ENCODE measurements at regions not wholly inside any gene's neighbourhood (a gene's known extent, or its start where the extent isn't known, plus 50 kb on each side); places are given as distances from the start of the nearest gene placed in this dataset.

DNA sequence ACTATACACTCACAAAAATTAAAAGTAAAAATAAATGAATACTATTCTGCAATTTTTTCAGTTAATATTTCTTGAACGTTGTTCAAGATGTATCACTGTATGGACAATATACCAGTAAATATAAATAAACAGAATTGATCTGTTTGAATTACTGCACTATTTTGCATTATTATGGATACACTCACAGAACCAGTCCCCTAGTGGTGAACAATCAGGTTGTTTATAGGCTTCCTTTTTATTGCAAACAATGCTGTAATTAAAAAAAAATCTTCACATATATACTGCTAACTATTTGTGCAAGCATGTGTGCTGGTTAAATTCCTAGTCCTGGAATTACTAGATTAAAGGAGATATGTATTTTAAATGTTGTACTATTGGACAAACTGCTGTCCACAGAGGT lies 306.0 kb downstream of the FBXO15 start:
- BruUV-seq (replicated peaks): no TSS peak
- Histone ChIP-seq H3K4me1 (ENCODE audit: control insufficient read depth, insufficient read depth, low read length) (no peaks in the 10 kb centered on the region), H3K36me3 (ENCODE audit: control insufficient read depth in 2 of 2, insufficient read depth in 2 of 2, low read length in 1 of 2) (no peaks in the 10 kb centered on the region), H2AFZ (ENCODE audit: control insufficient read depth, low read depth, low read length) (no peak overlapping the region), H3K4me3 (no peak overlapping the region), H3K27ac (ENCODE audit: control insufficient read depth, insufficient read depth) (no peak overlapping the region), H3K27me3 (replicated peaks in 1 of 2; ENCODE audit: control insufficient read depth in 2 of 2, insufficient read depth in 2 of 2, low read length in 1 of 2) (no peaks in the 10 kb centered on the region), H3K9me3 (replicated peaks; ENCODE audit: control insufficient read depth, insufficient read depth, low read length) (no peaks in the 10 kb centered on the region), H4K20me1 (ENCODE audit: control insufficient read depth, insufficient read depth) (no peaks in the 10 kb centered on the region), H3K79me2 (ENCODE audit: control insufficient read depth, insufficient read depth, low read length) (no peaks in the 10 kb centered on the region), H3K4me2 (ENCODE audit: control insufficient read depth, insufficient read depth) (no peak overlapping the region), H3K9ac (ENCODE audit: control insufficient read depth, insufficient read depth, low read length) (no peak overlapping the region)
- FAIRE-seq (no peak), ATAC-seq (no peak), DNase-seq (ENCODE audit: low read depth, low spot score) (no peak)
- no peak for TF ChIP-seq KDM1A (IDR thresholded peaks at IDR 0.05; ENCODE audit: borderline replicate concordance)
- TF ChIP-seq FOXK2 (IDR thresholded peaks at IDR 0.05): no peak
- no peak for TF ChIP-seq NR2F1 (conservative IDR thresholded peaks at IDR 0.05)
- POLR2A ChIA-PET: no interaction called here
- WGBS (ENCODE audit: insufficient coverage, insufficient replicate concordance, low lambda C conversion rate, missing lambda C conversion rate): 0% methylated on average over 1 of the region's 1 CpG
- in situ Hi-C loops (cut with MboI): no loop called here
- SMC1A ChIA-PET (ENCODE audit: uncharacterized antibody, unreplicated experiment): interaction anchor here (0.6 to 1.2 kb wide), 4 partner anchors 11 to 1140 kb away, joined by 3 read pairs; no protein-coding TSS in a partner anchor
- CTCF ChIA-PET: interaction anchor here (0.7 to 2.9 kb wide), 8 partner anchors 8 to 1209 kb away, joined by 3 to 24 read pairs (median 7); no protein-coding TSS in a partner anchor
- RAD21 ChIA-PET (ENCODE audit: unreplicated experiment): interaction anchor here (0.9 to 1.9 kb wide), 4 partner anchors 9 to 1079 kb away, joined by 3 to 13 read pairs (median 3); no protein-coding TSS in a partner anchor
- intact Hi-C loops (cut with micrococcal nuclease; ENCODE audit: unreplicated experiment): loop anchor here (1.0 to 5.0 kb wide), 3 partner anchors 1079 to 1189 kb away; no protein-coding TSS in a partner anchor

- H2AFZ ChIP-seq (ENCODE audit: control insufficient read depth, low read depth, low read length): no peak overlapping the region
- no peaks in the 10 kb centered on the region for H3K27me3 ChIP-seq (replicated peaks in 1 of 2; ENCODE audit: control insufficient read depth in 2 of 2, insufficient read depth in 2 of 2, low read length in 1 of 2)
- H3K27ac ChIP-seq (ENCODE audit: control insufficient read depth, insufficient read depth): no peak overlapping the region
- no peak overlapping the region for H3K4me2 ChIP-seq (ENCODE audit: control insufficient read depth, insufficient read depth)
- in situ Hi-C loops (cut with MboI): no loop called here
- ATAC-seq: no peak
- H3K36me3 ChIP-seq (ENCODE audit: control insufficient read depth in 2 of 2, insufficient read depth in 2 of 2, low read length in 1 of 2): no peaks in the 10 kb centered on the region
- H3K4me3 ChIP-seq: no peak overlapping the region
- intact Hi-C loops (cut with micrococcal nuclease; ENCODE audit: unreplicated experiment): loop anchor here (5.0 kb wide), 1 partner anchor 1188 kb away; no protein-coding TSS in a partner anchor
- SMC1A ChIA-PET (ENCODE audit: uncharacterized antibody, unreplicated experiment): interaction anchor here (1.8 kb wide), 1 partner anchor 10 kb away, joined by 3 read pairs; no protein-coding TSS in a partner anchor
- no peaks in the 10 kb centered on the region for H3K79me2 ChIP-seq (ENCODE audit: control insufficient read depth, insufficient read depth, low read length)
- no peaks in the 10 kb centered on the region for H4K20me1 ChIP-seq (ENCODE audit: control insufficient read depth, insufficient read depth)
- H3K9me3 ChIP-seq (replicated peaks; ENCODE audit: control insufficient read depth, insufficient read depth, low read length): no peaks in the 10 kb centered on the region
- POLR2A ChIA-PET: no interaction called here
- H3K4me1 ChIP-seq (ENCODE audit: control insufficient read depth, insufficient read depth, low read length): no peaks in the 10 kb centered on the region
- DNase-seq (ENCODE audit: low read depth, low spot score): no peak
- BruUV-seq (replicated peaks): no TSS peak
- 39% methylated on average over 11 of the region's 11 CpGs for WGBS (ENCODE audit: insufficient coverage, insufficient replicate concordance, low lambda C conversion rate, missing lambda C conversion rate)
- no peak overlapping the region for H3K9ac ChIP-seq (ENCODE audit: control insufficient read depth, insufficient read depth, low read length)
- CTCF ChIA-PET: no interaction called here
- no peak for FAIRE-seq
- RAD21 ChIA-PET (ENCODE audit: unreplicated experiment): no interaction called here
- TF ChIP-seq POU2F2 (IDR thresholded peaks at IDR 0.05; ENCODE audit: borderline replicate concordance, low read depth, low read length): no peak
- no peak for TF ChIP-seq RB1 (IDR thresholded peaks at IDR 0.05; ENCODE audit: borderline replicate concordance)
- no peak for TF ChIP-seq SIN3A (IDR thresholded peaks at IDR 0.05; ENCODE audit: low read depth, low read length)
- TF ChIP-seq SUZ12 (IDR thresholded peaks at IDR 0.05; ENCODE audit: unreplicated experiment): no peak
- no peak for TF ChIP-seq SUPT20H (IDR thresholded peaks at IDR 0.05; ENCODE audit: borderline replicate concordance, control insufficient read depth, low read depth, low read length)
- no peak for TF ChIP-seq BRCA1 (IDR thresholded peaks at IDR 0.05; ENCODE audit: low read depth, low read length)
- no peak for TF ChIP-seq YBX1 (IDR thresholded peaks at IDR 0.05)
- no peak for TF ChIP-seq IRF5 (IDR thresholded peaks at IDR 0.05; ENCODE audit: borderline replicate concordance)
- TF ChIP-seq CBX3 (IDR thresholded peaks at IDR 0.05; ENCODE audit: borderline replicate concordance, low read depth): no peak
- TF ChIP-seq CBFB (IDR thresholded peaks at IDR 0.05; ENCODE audit: low read depth): no peak
- no peak for TF ChIP-seq FOXM1 (IDR thresholded peaks at IDR 0.05; ENCODE audit: low read depth, low read length)
- TF ChIP-seq CEBPB (IDR thresholded peaks at IDR 0.05; ENCODE audit: borderline replicate concordance in 1 of 2, low read depth in 2 of 2, low read length in 2 of 2): no peak
These were observed 307.2 kb downstream of the FBXO15 start for GRCh38 chr18:73840319-73840945.
